ENCODE measurements at regions not wholly inside any gene's neighbourhood (a gene's known extent, or its start where the extent isn't known, plus 50 kb on each side); places are given as distances from the start of the nearest gene placed in this dataset.

- no peak overlapping the region for H2BK120ac ChIP-seq (replicated peaks; ENCODE audit: low read depth, low read length)
- H3K23me2 ChIP-seq (ENCODE audit: low read depth, low read length) = no peaks in the 10 kb centered on the region
- H2BK5ac ChIP-seq (ENCODE audit: low read depth, low read length) = no peak overlapping the region
- no peaks in the 10 kb centered on the region for H3K36me3 ChIP-seq (ENCODE audit: control insufficient read depth in 2 of 4, insufficient read depth in 4 of 4, low read length in 3 of 4)
- no peak overlapping the region for H4K5ac ChIP-seq (ENCODE audit: insufficient read length, low read depth, low read length)
- no peaks in the 10 kb centered on the region for H4K20me1 ChIP-seq (replicated peaks in 1 of 2; ENCODE audit: control insufficient read depth in 1 of 2, insufficient read depth in 2 of 2, low read length in 2 of 2)
- H3K4me1 ChIP-seq (replicated peaks in 1 of 4; ENCODE audit: control insufficient read depth in 3 of 4, insufficient read depth in 4 of 4, low read length in 3 of 4) = no peaks in the 10 kb centered on the region
- H2AFZ ChIP-seq (ENCODE audit: low read length) = no peak overlapping the region
- no peak overlapping the region for H3K9ac ChIP-seq (replicated peaks in 1 of 4; ENCODE audit: extremely low read depth in 1 of 4, low read depth in 3 of 4, low read length in 3 of 4)
- no peaks in the 10 kb centered on the region for H3K79me1 ChIP-seq (ENCODE audit: low read depth, low read length)
- no peak overlapping the region for H2BK20ac ChIP-seq (ENCODE audit: low read length)
- no peak for TF ChIP-seq RAD21 (IDR thresholded peaks at IDR 0.05 in 1 of 2, conservative IDR thresholded peaks at IDR 0.05 in 1 of 2; ENCODE audit: low read depth in 2 of 2, low read length in 2 of 2)
- H3K27me3 ChIP-seq (replicated peaks in 1 of 4; ENCODE audit: control insufficient read depth in 3 of 4, extremely low read depth in 1 of 4, insufficient read depth in 3 of 4, low read length in 3 of 4) = peaks cover 0 to 1% (median 0%) of the 10 kb centered on the region in 4 experiments; a peak in 1 of 7 replicates
- no peak overlapping the region for H2AK5ac ChIP-seq (ENCODE audit: low read depth, low read length)
- no peaks in the 10 kb centered on the region for H3K79me2 ChIP-seq (ENCODE audit: control insufficient read depth in 1 of 2, insufficient read depth in 2 of 2, low read length in 2 of 2)
- no peak overlapping the region for H2BK12ac ChIP-seq (ENCODE audit: low read depth, low read length)
- H3K4me2 ChIP-seq (ENCODE audit: insufficient read depth in 1 of 2, low read depth in 2 of 2, low read length in 2 of 2) = no peak overlapping the region
- DNase-seq (ENCODE audit: low read depth in 1 of 2, low spot score in 2 of 2) (no peak), FAIRE-seq (no peak)
- H3K9me3 ChIP-seq (ENCODE audit: insufficient read depth in 2 of 2, low read depth in 1 of 2, low read length in 1 of 2) = no peaks in the 10 kb centered on the region
- H3K4ac ChIP-seq (replicated peaks; ENCODE audit: insufficient read length, low read depth, low read length) = no peak overlapping the region
- no peak overlapping the region for H3K4me3 ChIP-seq (ENCODE audit: extremely low read depth in 1 of 4, insufficient read depth in 2 of 4, low read depth in 3 of 4, low read length in 4 of 4)
- no peak overlapping the region for H3K18ac ChIP-seq (ENCODE audit: extremely low read depth, low read length)
- 94% methylated on average over 1 of the region's 1 CpG; no CpG with 5 or more reads in 1 of the 2 experiments for WGBS, 2 experiments (ENCODE audit: extremely low coverage in 1 of 2, insufficient coverage in 1 of 2, insufficient read length in 1 of 2, insufficient replicate concordance in 2 of 2, low coverage in 1 of 2, low lambda C conversion rate in 2 of 2, missing lambda C conversion rate in 1 of 2)
- no peak overlapping the region for H4K91ac ChIP-seq (replicated peaks; ENCODE audit: insufficient read length, low read length)
- H3K27ac ChIP-seq (ENCODE audit: low read depth, low read length) = no peak overlapping the region
- no peak overlapping the region for H3K56ac ChIP-seq (replicated peaks; ENCODE audit: insufficient read length, low read depth, low read length)
- H3K14ac ChIP-seq (ENCODE audit: insufficient read length) = no peak overlapping the region
- H3K23ac ChIP-seq (ENCODE audit: insufficient read length) = no peak overlapping the region
- no peak overlapping the region for H2BK15ac ChIP-seq (ENCODE audit: low read length)
- ChIA-PET CTCF (ENCODE audit: partially characterized antibody) (no interaction called here), POLR2A (ENCODE audit: partially characterized antibody) (no interaction called here)
- no peak overlapping the region for H4K8ac ChIP-seq (ENCODE audit: extremely low read depth, insufficient read depth, low read length)
Observed at GRCh38 chr5:96546120-96546519, 113.1 kb upstream of the PCSK1 start.

Data from H1 (cell line).